Nephron progenitor cell (in vitro differentiated cells): ENCODE measurements at regions not wholly inside any gene's neighbourhood (a gene's known extent, or its start where the extent isn't known, plus 50 kb on each side); places are given as distances from the start of the nearest gene placed in this dataset.

Experiments used
- DNase-seq: peaks from one replicate; pipeline ENCODE4 v3.0.0; 2021
- H3K27ac Mint-ChIP-seq: 2 replicates; pipeline ENCODE4 v1.8.0; 2021; ENCODE audit warnings: mild to moderate bottlenecking, moderate library complexity, mixed read lengths
- H3K27me3 Mint-ChIP-seq: 2 replicates; pipeline ENCODE4 v1.8.0; 2021; ENCODE audit warnings: mild to moderate bottlenecking, low read depth, mixed read lengths; ENCODE audit not compliant: poor library complexity
- H3K36me3 Mint-ChIP-seq: 2 replicates; pipeline ENCODE4 v1.8.0; 2021; ENCODE audit warnings: low read depth, mixed read lengths
- H3K4me1 Mint-ChIP-seq: 2 replicates; pipeline ENCODE4 v1.8.0; 2021; ENCODE audit warnings: mixed read lengths
- H3K4me3 Mint-ChIP-seq: 2 replicates; pipeline ENCODE4 v1.8.0; 2021; ENCODE audit warnings: mild to moderate bottlenecking, moderate library complexity, mixed read lengths
- H3K9me3 Mint-ChIP-seq: 2 replicates; pipeline ENCODE4 v1.8.0; 2021; ENCODE audit warnings: mild to moderate bottlenecking, moderate library complexity, mixed read lengths
- TF ChIP-seq, protein P1 (sequence below): fragments of 200-600 bp; sonication (generic); IDR thresholded peaks from 2 replicates; pipeline ENCODE4 v1.5.0; 2021; ENCODE audit warnings: antibody characterized with exemption

GRCh38 chr7:41457832-41458437 is 245.0 kb downstream of the INHBA start:
- H3K9me3 Mint-ChIP-seq: no peaks in the 10 kb centered on the region
- TF ChIP-seq, protein P1, sequence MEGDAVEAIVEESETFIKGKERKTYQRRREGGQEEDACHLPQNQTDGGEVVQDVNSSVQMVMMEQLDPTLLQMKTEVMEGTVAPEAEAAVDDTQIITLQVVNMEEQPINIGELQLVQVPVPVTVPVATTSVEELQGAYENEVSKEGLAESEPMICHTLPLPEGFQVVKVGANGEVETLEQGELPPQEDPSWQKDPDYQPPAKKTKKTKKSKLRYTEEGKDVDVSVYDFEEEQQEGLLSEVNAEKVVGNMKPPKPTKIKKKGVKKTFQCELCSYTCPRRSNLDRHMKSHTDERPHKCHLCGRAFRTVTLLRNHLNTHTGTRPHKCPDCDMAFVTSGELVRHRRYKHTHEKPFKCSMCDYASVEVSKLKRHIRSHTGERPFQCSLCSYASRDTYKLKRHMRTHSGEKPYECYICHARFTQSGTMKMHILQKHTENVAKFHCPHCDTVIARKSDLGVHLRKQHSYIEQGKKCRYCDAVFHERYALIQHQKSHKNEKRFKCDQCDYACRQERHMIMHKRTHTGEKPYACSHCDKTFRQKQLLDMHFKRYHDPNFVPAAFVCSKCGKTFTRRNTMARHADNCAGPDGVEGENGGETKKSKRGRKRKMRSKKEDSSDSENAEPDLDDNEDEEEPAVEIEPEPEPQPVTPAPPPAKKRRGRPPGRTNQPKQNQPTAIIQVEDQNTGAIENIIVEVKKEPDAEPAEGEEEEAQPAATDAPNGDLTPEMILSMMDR: no peak
- no peak for DNase-seq
- no peak overlapping the region for H3K27ac Mint-ChIP-seq
- H3K4me3 Mint-ChIP-seq: no peak overlapping the region
- H3K27me3 Mint-ChIP-seq: peaks cover 8% of the 10 kb centered on the region
- H3K36me3 Mint-ChIP-seq: no peaks in the 10 kb centered on the region
- H3K4me1 Mint-ChIP-seq: no peaks in the 10 kb centered on the region

DNA sequence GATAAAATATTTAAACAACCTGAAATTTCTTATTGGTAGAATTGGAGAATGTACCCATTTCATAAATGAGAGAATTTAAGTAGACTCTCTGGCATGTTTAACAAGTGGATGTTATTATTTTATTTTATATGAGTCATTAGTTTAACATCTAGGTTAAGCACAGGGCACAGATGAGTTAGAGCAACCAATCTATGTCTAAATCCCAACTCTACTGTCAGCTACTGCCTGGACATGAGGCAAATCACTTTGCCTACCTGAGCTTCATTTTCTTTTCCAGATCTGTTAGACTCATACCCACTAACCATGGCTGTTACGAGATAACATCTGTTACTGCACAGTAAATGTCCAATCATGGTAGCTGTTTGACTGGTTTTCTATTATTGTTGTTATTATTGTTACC is 251.1 kb downstream of the INHBA start:
- Mint-ChIP-seq H3K4me1 (peaks cover 10% of the 10 kb centered on the region), H3K4me3 (no peak overlapping the region), H3K27ac (no peak overlapping the region), H3K36me3 (no peaks in the 10 kb centered on the region), H3K9me3 (no peaks in the 10 kb centered on the region), H3K27me3 (no peaks in the 10 kb centered on the region)
- no peak for DNase-seq
- TF ChIP-seq, protein P1: no peak

DNA sequence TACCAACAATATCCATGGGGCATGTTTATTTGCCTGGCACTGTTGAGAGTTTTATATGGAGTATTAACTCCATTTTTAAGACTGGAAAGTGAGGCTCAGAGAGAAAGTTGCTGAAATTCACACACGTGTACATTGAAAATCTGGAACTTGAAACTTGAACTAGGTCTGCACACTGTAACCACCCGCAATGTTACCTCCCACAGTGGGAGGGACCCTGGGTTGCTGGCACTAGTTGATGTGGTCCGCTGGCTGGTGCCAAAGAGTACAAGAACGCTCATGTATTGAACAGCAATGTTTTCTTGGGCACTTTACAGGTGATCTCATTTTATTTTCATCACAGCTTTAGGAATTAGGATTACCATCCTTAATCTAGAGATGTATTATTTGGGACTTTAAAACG is 253.2 kb downstream of the INHBA start:
- H3K36me3 Mint-ChIP-seq: no peaks in the 10 kb centered on the region
- H3K4me3 Mint-ChIP-seq: no peak overlapping the region
- no peak overlapping the region for H3K27ac Mint-ChIP-seq
- H3K9me3 Mint-ChIP-seq: no peaks in the 10 kb centered on the region
- no peaks in the 10 kb centered on the region for H3K27me3 Mint-ChIP-seq
- peaks cover 25% of the 10 kb centered on the region for H3K4me1 Mint-ChIP-seq
- TF ChIP-seq, protein P1: no peak
- DNase-seq: no peak

- no peak for DNase-seq
- peaks cover 25% of the 10 kb centered on the region for H3K4me1 Mint-ChIP-seq
- H3K36me3 Mint-ChIP-seq: no peaks in the 10 kb centered on the region
- TF ChIP-seq, protein P1: no peak
- H3K27me3 Mint-ChIP-seq: no peaks in the 10 kb centered on the region
- H3K27ac Mint-ChIP-seq: no peak overlapping the region
- H3K9me3 Mint-ChIP-seq: no peaks in the 10 kb centered on the region
- no peak overlapping the region for H3K4me3 Mint-ChIP-seq
These were observed 253.6 kb downstream of the INHBA start for GRCh38 chr7:41449286-41449685.

DNA sequence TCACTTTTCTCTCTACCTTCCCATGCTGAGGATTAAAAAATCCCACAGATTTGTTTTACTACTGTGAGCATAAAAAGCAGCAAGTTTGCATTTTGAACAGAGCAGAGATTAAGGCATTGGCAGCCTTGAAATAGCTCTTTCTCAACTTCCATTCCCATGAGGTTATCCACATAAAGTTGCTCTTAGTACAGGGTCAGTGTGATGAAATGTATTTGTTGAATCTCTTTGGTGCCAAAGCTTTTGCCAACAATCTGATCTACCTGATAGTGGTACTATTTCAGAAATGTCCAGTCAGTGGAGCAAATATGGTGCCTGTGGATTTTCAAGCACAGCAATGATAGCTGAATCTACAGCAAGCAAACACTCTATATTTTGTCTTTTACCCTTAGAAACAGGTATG is 254.8 kb downstream of the INHBA start:
- no peak overlapping the region for H3K27ac Mint-ChIP-seq
- H3K36me3 Mint-ChIP-seq: no peaks in the 10 kb centered on the region
- no peaks in the 10 kb centered on the region for H3K9me3 Mint-ChIP-seq
- no peak for DNase-seq
- peaks cover 25% of the 10 kb centered on the region for H3K4me1 Mint-ChIP-seq
- TF ChIP-seq, protein P1: no peak
- no peak overlapping the region for H3K4me3 Mint-ChIP-seq
- no peaks in the 10 kb centered on the region for H3K27me3 Mint-ChIP-seq

DNA sequence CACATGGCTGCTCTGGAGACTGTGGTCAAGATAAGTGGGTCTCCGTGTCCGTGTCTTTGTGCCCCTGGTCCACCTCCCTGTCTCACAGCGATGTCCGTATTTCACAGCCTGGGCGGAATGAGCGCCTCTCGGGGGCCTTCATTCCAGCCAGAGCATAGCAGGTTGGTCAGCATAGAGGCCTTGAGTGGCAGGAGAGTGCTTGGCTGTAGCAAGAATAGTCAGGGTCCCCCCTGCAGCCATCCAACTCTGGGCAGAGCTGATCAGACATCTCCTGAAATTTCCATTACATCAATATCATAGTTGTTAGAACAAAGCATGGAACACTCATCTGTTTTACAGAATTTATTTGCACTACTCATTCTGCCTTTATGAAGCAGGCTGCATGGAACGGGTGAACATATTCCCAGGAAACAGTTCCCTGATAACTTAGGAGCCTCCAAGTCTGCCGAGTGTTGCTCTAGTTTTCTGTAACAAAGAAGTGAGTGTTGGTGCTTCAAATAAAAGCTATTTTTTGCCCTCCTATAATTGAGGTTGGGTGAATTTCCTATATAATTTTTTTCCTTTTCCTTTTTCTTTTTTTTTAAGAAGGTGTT is 255.3 kb downstream of the INHBA start:
- H3K27me3 Mint-ChIP-seq: no peaks in the 10 kb centered on the region
- H3K36me3 Mint-ChIP-seq: no peaks in the 10 kb centered on the region
- H3K9me3 Mint-ChIP-seq: no peaks in the 10 kb centered on the region
- no peak for DNase-seq
- TF ChIP-seq, protein P1: no peak
- H3K4me3 Mint-ChIP-seq: no peak overlapping the region
- no peak overlapping the region for H3K27ac Mint-ChIP-seq
- H3K4me1 Mint-ChIP-seq: peaks cover 25% of the 10 kb centered on the region
